CD4-positive, alpha-beta T cell (primary cell): ENCODE measurements at regions not wholly inside any gene's neighbourhood (a gene's known extent, or its start where the extent isn't known, plus 50 kb on each side); places are given as distances from the start of the nearest gene placed in this dataset.

Source experiments
- ATAC-seq: fragments of 200-7000 bp; cut with Tn5 transposase; one replicate; pipeline ENCODE4 v1.10.0; 2022; ENCODE audit warnings: mild to moderate bottlenecking; ENCODE audit not compliant: poor library complexity
- CTCF ChIA-PET: fragments of 350-600 bp; sonication (Branson Sonifier 250); formaldehyde crosslinking; loops from one replicate; lab custom pipeline; 2021; ENCODE audit warnings: antibody characterized with exemption, inconsistent platforms; lab: Charles Lee
- POLR2A ChIA-PET: fragments of 350-600 bp; sonication (Branson Sonifier 250); formaldehyde crosslinking; loops from one replicate; lab custom pipeline; 2021; ENCODE audit warnings: antibody characterized with exemption, inconsistent platforms; lab: Charles Lee
- DNase-seq, 14 experiments: peaks; one replicate each; pipeline ENCODE4 v3.0.0-alpha.2; 2013 to 2020; ENCODE audit warnings: mixed read lengths in 2 of 14
- H3K27ac ChIP-seq, 2 donors: one replicate each; pipeline versions ENCODE4 v1.5.1 to v1.7.0; 2013; ENCODE audit warnings: low read length in 2 of 2, low read depth in 1 of 2, mild to moderate bottlenecking in 1 of 2
- H3K27me3 ChIP-seq, 2 experiments: 1 replicate in 1 of 2; 2 replicates in 1 of 2; pipeline versions ENCODE4 v1.6.1 to v1.7.0; 2013; ENCODE audit warnings: low read length in 2 of 2, control low read depth in 1 of 2, mild to moderate bottlenecking in 1 of 2, moderate library complexity in 1 of 2; ENCODE audit not compliant: insufficient read depth in 2 of 2, control insufficient read depth in 1 of 2
- H3K36me3 ChIP-seq: one replicate; pipeline ENCODE4 v1.6.1; 2013; ENCODE audit warnings: low read length, control low read depth; ENCODE audit not compliant: insufficient read depth
- H3K4me1 ChIP-seq: one replicate; pipeline ENCODE4 v1.6.1; 2013; ENCODE audit warnings: low read length, control low read depth; ENCODE audit not compliant: insufficient read depth
- H3K4me3 ChIP-seq: one replicate; pipeline ENCODE4 v1.5.1; 2013; ENCODE audit warnings: mild to moderate bottlenecking, low read length, moderate library complexity
- H3K9me3 ChIP-seq, 2 experiments: 1 replicate in 1 of 2; 2 replicates in 1 of 2; pipeline versions ENCODE4 v1.6.1 to v1.7.0; 2013; ENCODE audit warnings: low read length in 2 of 2, mild to moderate bottlenecking in 2 of 2, control low read depth in 1 of 2, moderate library complexity in 1 of 2; ENCODE audit not compliant: control insufficient read depth in 1 of 2, insufficient read depth in 1 of 2
- H3K27ac Mint-ChIP-seq: one replicate; pipeline ENCODE4 v1.8.0; 2020; ENCODE audit warnings: mixed read lengths
- H3K27me3 Mint-ChIP-seq: one replicate; pipeline ENCODE4 v1.8.0; 2021; ENCODE audit warnings: mixed read lengths
- H3K36me3 Mint-ChIP-seq: one replicate; pipeline ENCODE4 v1.8.0; 2021; ENCODE audit warnings: low read depth, mixed read lengths
- H3K4me1 Mint-ChIP-seq: one replicate; pipeline ENCODE4 v1.8.0; 2021; ENCODE audit warnings: low read depth, mixed read lengths
- H3K4me3 Mint-ChIP-seq: one replicate; pipeline ENCODE4 v1.8.0; 2020; ENCODE audit warnings: mild to moderate bottlenecking, mixed read lengths
- H3K9me3 Mint-ChIP-seq: one replicate; pipeline ENCODE4 v1.8.0; 2020; ENCODE audit warnings: mixed read lengths
- intact Hi-C, 2 experiments: fragments of 100-400 bp; cut with DNase I in 1 of 2; cut with micrococcal nuclease in 1 of 2; formaldehyde crosslinking; loops; one replicate each; pipeline versions ENCODE4 v1.15.1 to v1.9.0; 2023 to 2025; cut with DNase I, micrococcal nuclease
- TF ChIP-seq, protein P1 (sequence below): fragments of 200-600 bp; IDR thresholded peaks from one replicate; pipeline ENCODE4 v1.8.0; 2022; ENCODE audit warnings: antibody characterized with exemption, mild to moderate bottlenecking

DNA sequence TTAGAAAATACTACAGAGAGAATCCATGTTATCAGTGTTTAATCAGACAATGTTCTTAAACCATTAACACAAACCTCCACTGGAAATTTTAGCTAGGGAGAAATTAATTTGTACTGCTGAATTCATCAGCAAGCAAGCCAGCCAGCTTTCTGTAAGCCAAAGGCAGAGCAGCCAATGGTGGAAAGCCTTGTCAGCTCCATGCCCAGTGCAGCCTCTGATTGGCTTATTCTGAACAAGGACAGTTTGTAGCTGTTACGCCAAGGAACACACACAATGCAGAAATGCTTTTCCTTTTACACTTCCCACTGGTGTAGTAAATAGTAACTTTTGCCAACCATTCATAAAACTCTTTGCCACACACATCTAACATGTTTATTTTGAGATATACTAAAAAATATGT, 265.0 kb downstream of the TENT5A start:
- TF ChIP-seq, protein P1, sequence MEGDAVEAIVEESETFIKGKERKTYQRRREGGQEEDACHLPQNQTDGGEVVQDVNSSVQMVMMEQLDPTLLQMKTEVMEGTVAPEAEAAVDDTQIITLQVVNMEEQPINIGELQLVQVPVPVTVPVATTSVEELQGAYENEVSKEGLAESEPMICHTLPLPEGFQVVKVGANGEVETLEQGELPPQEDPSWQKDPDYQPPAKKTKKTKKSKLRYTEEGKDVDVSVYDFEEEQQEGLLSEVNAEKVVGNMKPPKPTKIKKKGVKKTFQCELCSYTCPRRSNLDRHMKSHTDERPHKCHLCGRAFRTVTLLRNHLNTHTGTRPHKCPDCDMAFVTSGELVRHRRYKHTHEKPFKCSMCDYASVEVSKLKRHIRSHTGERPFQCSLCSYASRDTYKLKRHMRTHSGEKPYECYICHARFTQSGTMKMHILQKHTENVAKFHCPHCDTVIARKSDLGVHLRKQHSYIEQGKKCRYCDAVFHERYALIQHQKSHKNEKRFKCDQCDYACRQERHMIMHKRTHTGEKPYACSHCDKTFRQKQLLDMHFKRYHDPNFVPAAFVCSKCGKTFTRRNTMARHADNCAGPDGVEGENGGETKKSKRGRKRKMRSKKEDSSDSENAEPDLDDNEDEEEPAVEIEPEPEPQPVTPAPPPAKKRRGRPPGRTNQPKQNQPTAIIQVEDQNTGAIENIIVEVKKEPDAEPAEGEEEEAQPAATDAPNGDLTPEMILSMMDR: no peak
- Mint-ChIP-seq H3K9me3 (peaks cover 3% of the 10 kb centered on the region), H3K27ac (no peak overlapping the region), H3K4me1 (no peaks in the 10 kb centered on the region), H3K27me3 (no peaks in the 10 kb centered on the region), H3K36me3 (no peaks in the 10 kb centered on the region), H3K4me3 (no peak overlapping the region)
- intact Hi-C loops: no loop called here
- ChIA-PET CTCF (no interaction called here), POLR2A (no interaction called here)
- DNase-seq (no peak), ATAC-seq (no peak)
- no peaks in the 10 kb centered on the region for H3K36me3 ChIP-seq
- H3K27ac ChIP-seq: no peak overlapping the region
- no peaks in the 10 kb centered on the region for H3K27me3 ChIP-seq
- H3K9me3 ChIP-seq: no peaks in the 10 kb centered on the region
- no peaks in the 10 kb centered on the region for H3K4me1 ChIP-seq
- H3K4me3 ChIP-seq: no peak overlapping the region

DNA sequence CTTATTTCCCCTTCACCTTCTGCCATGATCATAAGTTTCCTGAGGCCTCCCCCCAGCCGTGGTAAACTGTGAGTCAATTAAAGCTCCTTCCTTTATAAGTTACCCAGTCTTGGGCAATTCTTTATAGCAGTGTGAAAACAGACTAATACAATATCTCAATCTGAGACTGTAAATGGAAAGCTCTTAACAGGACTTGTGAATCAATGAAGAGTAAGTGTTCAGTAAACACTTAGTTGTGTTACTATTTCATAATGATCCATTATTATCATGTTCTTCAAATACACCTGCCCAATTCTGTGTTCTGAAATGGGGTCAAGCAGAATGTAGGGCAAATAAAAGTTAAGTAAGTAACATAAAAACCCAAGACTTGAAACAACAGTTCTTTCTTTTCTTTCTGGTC, 266.2 kb downstream of the TENT5A start:
- no peaks in the 10 kb centered on the region for H3K36me3 Mint-ChIP-seq
- ATAC-seq: no peak
- no peaks in the 10 kb centered on the region for H3K4me1 Mint-ChIP-seq
- Histone ChIP-seq H3K27ac (no peak overlapping the region), H3K9me3 (no peaks in the 10 kb centered on the region), H3K4me1 (no peaks in the 10 kb centered on the region), H3K4me3 (no peak overlapping the region), H3K27me3 (no peaks in the 10 kb centered on the region), H3K36me3 (no peaks in the 10 kb centered on the region)
- ChIA-PET POLR2A (no interaction called here), CTCF (no interaction called here)
- H3K27ac Mint-ChIP-seq: no peak overlapping the region
- DNase-seq: no peak
- TF ChIP-seq, protein P1: no peak
- no peak overlapping the region for H3K4me3 Mint-ChIP-seq
- no peaks in the 10 kb centered on the region for H3K9me3 Mint-ChIP-seq
- intact Hi-C loops: no loop called here
- no peaks in the 10 kb centered on the region for H3K27me3 Mint-ChIP-seq

DNA sequence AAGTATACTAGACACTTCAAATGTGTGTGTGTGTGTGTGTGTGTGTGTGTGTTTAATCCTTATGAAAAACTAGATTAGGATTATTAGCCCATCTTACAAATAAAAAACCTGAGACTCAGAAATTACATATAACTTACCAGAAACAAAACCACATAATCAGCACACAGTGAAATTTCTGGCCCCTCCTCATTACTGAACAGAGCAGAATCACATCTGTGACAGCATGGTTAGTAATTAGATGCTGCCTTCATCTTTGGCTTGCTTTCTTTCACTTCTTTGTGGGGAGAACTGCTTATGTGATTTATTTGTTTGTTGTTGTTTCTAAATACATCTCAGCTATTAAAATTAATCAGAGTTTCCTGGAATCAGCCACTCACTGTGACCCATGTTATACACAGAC, 267.1 kb downstream of the TENT5A start:
- no peaks in the 10 kb centered on the region for H3K27me3 ChIP-seq
- TF ChIP-seq, protein P1: no peak
- CTCF ChIA-PET: no interaction called here
- Mint-ChIP-seq H3K36me3 (no peaks in the 10 kb centered on the region), H3K27me3 (no peaks in the 10 kb centered on the region), H3K9me3 (no peaks in the 10 kb centered on the region), H3K4me1 (no peaks in the 10 kb centered on the region), H3K4me3 (no peak overlapping the region), H3K27ac (no peak overlapping the region)
- no peaks in the 10 kb centered on the region for H3K4me1 ChIP-seq
- intact Hi-C loops: no loop called here
- no peak overlapping the region for H3K4me3 ChIP-seq
- H3K36me3 ChIP-seq: no peaks in the 10 kb centered on the region
- POLR2A ChIA-PET: no interaction called here
- ATAC-seq (no peak), DNase-seq (no peak)
- no peak overlapping the region for H3K27ac ChIP-seq
- no peaks in the 10 kb centered on the region for H3K9me3 ChIP-seq
